Peyer's patch (tissue), 4 donors: ENCODE measurements at regions not wholly inside any gene's neighbourhood (a gene's known extent, or its start where the extent isn't known, plus 50 kb on each side); places are given as distances from the start of the nearest gene placed in this dataset.

Experiments used
- CTCF ChIP-seq, 6 experiments: fragments of 450-650 bp in 4 of 6; fragments of 200-600 bp in 2 of 6; sonication (generic) in 1 of 6; IDR thresholded peaks; one replicate each; pipeline ENCODE4 v1.5.1; 2017 to 2019; ENCODE audit warnings: antibody characterized with exemption in 6 of 6, mild to moderate bottlenecking in 3 of 6, moderate library complexity in 1 of 6
- POLR2A ChIP-seq, 2 donors: fragments of 450-650 bp; IDR thresholded peaks; one replicate each; pipeline ENCODE4 v1.5.1; 2017; ENCODE audit warnings: antibody characterized with exemption in 2 of 2, mild to moderate bottlenecking in 2 of 2, moderate library complexity in 2 of 2

- TF ChIP-seq POLR2A (IDR thresholded peaks at IDR 0.05) (no peak), CTCF (IDR thresholded peaks at IDR 0.05) (no peak)
These were observed 193.8 kb upstream of the STK17B start for GRCh38 chr2:196365145-196365544.
